OCI-LY1 (cell line): ENCODE measurements at regions not wholly inside any gene's neighbourhood (a gene's known extent, or its start where the extent isn't known, plus 50 kb on each side); places are given as distances from the start of the nearest gene placed in this dataset.

Experiments used
- H2AFZ ChIP-seq: fragments of 200-600 bp; sonication (generic), shearing (Covaris generic); 2 replicates; pipeline ENCODE4 v1.6.0; 2014; ENCODE audit warnings: antibody characterized with exemption, mild to moderate bottlenecking, low read length
- H3F3A ChIP-seq: fragments of 200-600 bp; sonication (generic), shearing (Covaris generic); 2 replicates; pipeline ENCODE4 v1.6.0; 2014; ENCODE audit warnings: mild to moderate bottlenecking, antibody characterized with exemption, low read length, moderate library complexity; ENCODE audit not compliant: insufficient read depth
- H3K27ac ChIP-seq: fragments of 200-600 bp; sonication (generic); 2 replicates; pipeline ENCODE4 v1.5.1; 2014; ENCODE audit warnings: low read length, mixed run types, mild to moderate bottlenecking, low read depth; ENCODE audit not compliant: poor library complexity, severe bottlenecking
- H3K27me3 ChIP-seq: fragments of 200-600 bp; sonication (generic); 2 replicates; pipeline ENCODE4 v1.6.0; 2014; ENCODE audit warnings: antibody characterized with exemption, mild to moderate bottlenecking, low read length, moderate library complexity; ENCODE audit not compliant: insufficient read depth
- H3K36me3 ChIP-seq: fragments of 200-600 bp; sonication (generic); 2 replicates; pipeline ENCODE4 v1.6.1; 2014; ENCODE audit warnings: mild to moderate bottlenecking, antibody characterized with exemption, low read length, moderate library complexity, mixed read lengths; ENCODE audit not compliant: insufficient read depth
- H3K4me1 ChIP-seq: fragments of 200-600 bp; sonication (generic); 2 replicates; pipeline ENCODE4 v1.5.1; 2014; ENCODE audit warnings: mild to moderate bottlenecking, low read length, moderate library complexity; ENCODE audit not compliant: insufficient read depth, severe bottlenecking
- H3K4me2 ChIP-seq: fragments of 200-600 bp; sonication (generic), shearing (Covaris generic); 2 replicates; pipeline ENCODE4 v1.6.1; 2014; ENCODE audit warnings: low read length
- H3K4me3 ChIP-seq: fragments of 200-600 bp; sonication (generic); 2 replicates; pipeline ENCODE4 v1.5.1; 2014; ENCODE audit warnings: low read length, low read depth, mild to moderate bottlenecking, mixed read lengths; ENCODE audit not compliant: poor library complexity, severe bottlenecking
- H3K79me2 ChIP-seq: fragments of 200-600 bp; shearing (Covaris generic); 2 replicates; pipeline ENCODE4 v1.6.1; 2016; ENCODE audit warnings: mixed run types, low read length, mixed read lengths; ENCODE audit not compliant: insufficient read depth
- H3K9ac ChIP-seq: fragments of 200-600 bp; sonication (generic), shearing (Covaris generic); 2 replicates; pipeline ENCODE4 v1.6.1; 2014; ENCODE audit warnings: mild to moderate bottlenecking, low read length, mixed read lengths
- H3K9me2 ChIP-seq: fragments of 200-600 bp; sonication (generic), shearing (Covaris generic); 2 replicates; pipeline ENCODE4 v1.6.1; 2014; ENCODE audit warnings: low read depth, mild to moderate bottlenecking, low read length, mixed read lengths
- H3K9me3 ChIP-seq: fragments of 200-600 bp; shearing (Covaris generic); 2 replicates; pipeline ENCODE4 v1.6.1; 2014; ENCODE audit warnings: low read length, mixed read lengths
- H4K20me1 ChIP-seq: fragments of 200-600 bp; sonication (generic), shearing (Covaris generic); 2 replicates; pipeline ENCODE4 v1.6.0; 2016; ENCODE audit warnings: mild to moderate bottlenecking, low read length; ENCODE audit not compliant: insufficient read depth
- CTCF ChIP-seq: fragments of 200-600 bp; sonication (generic), shearing (Covaris generic); IDR thresholded peaks from 2 replicates; pipeline ENCODE4 v1.5.1; 2017; ENCODE audit warnings: mild to moderate bottlenecking, antibody characterized with exemption, low read length, moderate library complexity, mixed read lengths
- EZH2 ChIP-seq: fragments of 200-600 bp; sonication (generic), shearing (Covaris generic); IDR thresholded peaks from 2 replicates; pipeline ENCODE4 v1.8.0; 2017; ENCODE audit warnings: borderline replicate concordance, mixed run types, mild to moderate bottlenecking, antibody characterized with exemption, low read length, moderate library complexity, mixed read lengths

GRCh38 chr20:55333798-55334197 is 671.5 kb downstream of the CBLN4 start:
- no peaks in the 10 kb centered on the region for H4K20me1 ChIP-seq
- no peaks in the 10 kb centered on the region for H3K9me3 ChIP-seq
- no peaks in the 10 kb centered on the region for H3K27me3 ChIP-seq
- H3K4me3 ChIP-seq = no peak overlapping the region
- no peak for TF ChIP-seq CTCF
- no peak for TF ChIP-seq EZH2
- no peak overlapping the region for H3K9ac ChIP-seq
- no peaks in the 10 kb centered on the region for H3K79me2 ChIP-seq
- H2AFZ ChIP-seq = no peak overlapping the region
- no peaks in the 10 kb centered on the region for H3K4me1 ChIP-seq
- no peak overlapping the region for H3K4me2 ChIP-seq
- no peaks in the 10 kb centered on the region for H3F3A ChIP-seq
- H3K36me3 ChIP-seq = no peaks in the 10 kb centered on the region
- H3K9me2 ChIP-seq = no peaks in the 10 kb centered on the region
- no peak overlapping the region for H3K27ac ChIP-seq

GRCh38 chr20:55329108-55329507 is 676.2 kb downstream of the CBLN4 start:
- H3K4me1 ChIP-seq = no peaks in the 10 kb centered on the region
- no peaks in the 10 kb centered on the region for H3K79me2 ChIP-seq
- no peaks in the 10 kb centered on the region for H3K9me3 ChIP-seq
- H2AFZ ChIP-seq = no peak overlapping the region
- no peaks in the 10 kb centered on the region for H4K20me1 ChIP-seq
- TF ChIP-seq EZH2 = no peak
- no peak for TF ChIP-seq CTCF
- H3K27ac ChIP-seq = no peak overlapping the region
- H3K27me3 ChIP-seq = no peaks in the 10 kb centered on the region
- no peaks in the 10 kb centered on the region for H3F3A ChIP-seq
- H3K36me3 ChIP-seq = no peaks in the 10 kb centered on the region
- no peak overlapping the region for H3K4me2 ChIP-seq
- H3K9ac ChIP-seq = no peak overlapping the region
- H3K4me3 ChIP-seq = no peak overlapping the region
- no peaks in the 10 kb centered on the region; the same call in 1 of the 2 replicates for H3K9me2 ChIP-seq

GRCh38 chr20:55322745-55323144 is 682.6 kb downstream of the CBLN4 start:
- no peak overlapping the region for H3K27ac ChIP-seq
- TF ChIP-seq EZH2 (no peak), CTCF (no peak)
- no peaks in the 10 kb centered on the region for H3K36me3 ChIP-seq

More at GRCh38 chr20:55322745-55323144, 682.6 kb downstream of the CBLN4 start:
- Histone ChIP-seq H3F3A (no peaks in the 10 kb centered on the region), H4K20me1 (no peaks in the 10 kb centered on the region), H3K9me2 (no peaks in the 10 kb centered on the region; the same call in 1 of the 2 replicates), H3K4me1 (no peaks in the 10 kb centered on the region), H3K9ac (no peak overlapping the region), H3K4me2 (no peak overlapping the region), H3K9me3 (no peaks in the 10 kb centered on the region), H3K27me3 (no peaks in the 10 kb centered on the region), H2AFZ (no peak overlapping the region), H3K4me3 (no peak overlapping the region), H3K79me2 (no peaks in the 10 kb centered on the region)
